OCI-LY1 (cell line): ENCODE measurements at regions not wholly inside any gene's neighbourhood (a gene's known extent, or its start where the extent isn't known, plus 50 kb on each side); places are given as distances from the start of the nearest gene placed in this dataset.

Source experiments
- EZH2 ChIP-seq: fragments of 200-600 bp; sonication (generic), shearing (Covaris generic); IDR thresholded peaks from 2 replicates; pipeline ENCODE4 v1.8.0; 2017; ENCODE audit warnings: borderline replicate concordance, mixed run types, mild to moderate bottlenecking, antibody characterized with exemption, low read length, moderate library complexity, mixed read lengths
- TF ChIP-seq, protein P1 (sequence below): fragments of 200-600 bp; sonication (generic), shearing (Covaris generic); IDR thresholded peaks from 2 replicates; pipeline ENCODE4 v1.5.1; 2017; ENCODE audit warnings: mild to moderate bottlenecking, antibody characterized with exemption, low read length, moderate library complexity, mixed read lengths

DNA sequence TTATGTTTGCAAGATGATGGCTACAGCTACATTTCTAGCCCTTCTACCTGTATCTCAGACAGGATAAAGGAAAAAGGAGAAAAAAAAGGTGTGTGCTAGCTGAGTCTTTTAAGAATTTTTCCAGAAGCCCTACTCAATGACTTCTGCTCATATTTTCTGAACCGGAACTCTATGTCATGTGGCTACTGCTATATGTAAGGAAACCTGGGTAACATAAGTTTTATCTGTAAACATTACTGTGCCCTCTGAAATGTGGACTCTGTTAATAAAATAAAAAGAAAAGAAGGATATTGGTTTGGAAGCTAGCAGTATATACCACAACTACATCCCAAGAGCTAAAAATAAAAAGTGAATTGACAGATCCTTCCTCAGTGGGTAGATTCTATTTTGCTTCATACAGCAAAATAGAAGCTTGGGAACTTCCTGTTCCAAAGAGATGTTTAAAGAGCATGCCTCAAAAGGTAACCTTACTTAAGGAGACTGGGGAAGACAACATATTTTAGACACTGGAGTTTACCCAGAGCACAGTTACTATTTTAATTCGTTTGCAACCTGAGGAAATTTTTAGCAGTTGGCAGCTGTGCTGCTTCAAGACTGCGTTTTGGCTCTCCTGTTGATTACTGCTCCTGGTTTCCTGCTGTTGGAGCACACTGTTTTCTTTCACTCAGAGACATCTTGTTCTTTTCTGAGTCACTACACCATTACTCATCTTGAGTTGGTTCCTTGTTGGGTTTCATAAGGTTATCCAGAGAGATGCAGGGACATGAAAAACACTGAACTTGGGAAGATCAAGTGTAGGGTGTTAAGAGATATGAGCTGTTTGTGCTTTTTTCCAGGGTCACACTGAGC lies 280.7 kb downstream of the NFKBIZ start:
- TF ChIP-seq, protein P1, sequence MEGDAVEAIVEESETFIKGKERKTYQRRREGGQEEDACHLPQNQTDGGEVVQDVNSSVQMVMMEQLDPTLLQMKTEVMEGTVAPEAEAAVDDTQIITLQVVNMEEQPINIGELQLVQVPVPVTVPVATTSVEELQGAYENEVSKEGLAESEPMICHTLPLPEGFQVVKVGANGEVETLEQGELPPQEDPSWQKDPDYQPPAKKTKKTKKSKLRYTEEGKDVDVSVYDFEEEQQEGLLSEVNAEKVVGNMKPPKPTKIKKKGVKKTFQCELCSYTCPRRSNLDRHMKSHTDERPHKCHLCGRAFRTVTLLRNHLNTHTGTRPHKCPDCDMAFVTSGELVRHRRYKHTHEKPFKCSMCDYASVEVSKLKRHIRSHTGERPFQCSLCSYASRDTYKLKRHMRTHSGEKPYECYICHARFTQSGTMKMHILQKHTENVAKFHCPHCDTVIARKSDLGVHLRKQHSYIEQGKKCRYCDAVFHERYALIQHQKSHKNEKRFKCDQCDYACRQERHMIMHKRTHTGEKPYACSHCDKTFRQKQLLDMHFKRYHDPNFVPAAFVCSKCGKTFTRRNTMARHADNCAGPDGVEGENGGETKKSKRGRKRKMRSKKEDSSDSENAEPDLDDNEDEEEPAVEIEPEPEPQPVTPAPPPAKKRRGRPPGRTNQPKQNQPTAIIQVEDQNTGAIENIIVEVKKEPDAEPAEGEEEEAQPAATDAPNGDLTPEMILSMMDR = no peak
- TF ChIP-seq EZH2 = no peak
